Suppressor macrophage treated with lipopolysaccharide for 4 hours (primary cell): ENCODE measurements at regions not wholly inside any gene's neighbourhood (a gene's known extent, or its start where the extent isn't known, plus 50 kb on each side); places are given as distances from the start of the nearest gene placed in this dataset.

Experiments
- DNase-seq: peaks from one replicate; pipeline ENCODE4 v3.0.0-alpha.2; 2020

GRCh38 chr5:26193626-26194025 lies 844.8 kb downstream of the CDH9 start:
- no peak for DNase-seq

- no peak for DNase-seq
Observed at GRCh38 chr5:26192486-26192885, 845.9 kb downstream of the CDH9 start.

- no peak for DNase-seq
Observed at GRCh38 chr5:26181582-26181981, 856.8 kb downstream of the CDH9 start.

- no peak for DNase-seq
Observed at GRCh38 chr5:26148569-26149107, 889.7 kb downstream of the CDH9 start.

- no peak for DNase-seq
Observed at GRCh38 chr5:26143259-26143658, 895.1 kb downstream of the CDH9 start.

- no peak for DNase-seq
Observed at GRCh38 chr5:26121338-26121737, 917.0 kb downstream of the CDH9 start.

GRCh38 chr5:26104175-26104574 lies 934.2 kb downstream of the CDH9 start:
- no peak for DNase-seq

GRCh38 chr5:26060212-26060611 lies 978.2 kb downstream of the CDH9 start:
- no peak for DNase-seq

- DNase-seq = no peak
Observed at GRCh38 chr5:26054594-26054993, 983.8 kb downstream of the CDH9 start.

- no peak for DNase-seq
Observed at GRCh38 chr5:26034813-26035212, 1003.6 kb downstream of the CDH9 start.

- DNase-seq = no peak
Observed at GRCh38 chr5:26031481-26031880, 1006.9 kb downstream of the CDH9 start.

GRCh38 chr5:26026044-26026443 lies 1012.3 kb downstream of the CDH9 start:
- DNase-seq = no peak

GRCh38 chr5:26024774-26025173 lies 1013.6 kb downstream of the CDH9 start:
- DNase-seq = no peak

GRCh38 chr5:26023361-26023760 lies 1015.0 kb downstream of the CDH9 start:
- no peak for DNase-seq

- no peak for DNase-seq
Observed at GRCh38 chr5:26014206-26014605, 1024.2 kb downstream of the CDH9 start.

GRCh38 chr5:26012078-26012477 lies 1026.3 kb downstream of the CDH9 start:
- no peak for DNase-seq

- no peak for DNase-seq
Observed at GRCh38 chr5:26009742-26010141, 1028.6 kb downstream of the CDH9 start.

GRCh38 chr5:26003966-26004365 lies 1034.4 kb downstream of the CDH9 start:
- no peak for DNase-seq

- DNase-seq = no peak
Observed at GRCh38 chr5:25995209-25995608, 1043.2 kb downstream of the CDH9 start.

- no peak for DNase-seq
Observed at GRCh38 chr5:25993701-25994100, 1044.7 kb downstream of the CDH9 start.

- DNase-seq = no peak
Observed at GRCh38 chr5:25991639-25992038, 1046.7 kb downstream of the CDH9 start.

GRCh38 chr5:25990771-25991170 lies 1047.6 kb downstream of the CDH9 start:
- DNase-seq = no peak

GRCh38 chr5:25979086-25979485 lies 1059.3 kb downstream of the CDH9 start:
- DNase-seq = no peak

- DNase-seq = no peak
Observed at GRCh38 chr5:25975885-25976284, 1062.5 kb downstream of the CDH9 start.

GRCh38 chr5:25974451-25974850 lies 1063.9 kb downstream of the CDH9 start:
- no peak for DNase-seq
